K562 (cell line): ENCODE measurements at regions not wholly inside any gene's neighbourhood (a gene's known extent, or its start where the extent isn't known, plus 50 kb on each side); places are given as distances from the start of the nearest gene placed in this dataset.

Experiments
- ATAC-seq: fragments of 200-7000 bp; cut with Tn5 transposase; 3 replicates; pipeline ENCODE4 v1.9.1; 2020; ENCODE audit warnings: moderate library complexity
- BruUV-seq: library from RNA; stranded (reverse); fragments of 400-500 nt; replicated peaks from 2 replicates; lab custom pipeline; 2021; lab: Mats Ljungman, UMichigan
- CTCF ChIA-PET: fragments of 300-600 bp; formaldehyde crosslinking; extraction: SDS; loops from one replicate; lab custom pipeline; 2021; ENCODE audit warnings: low intra/inter-chr PET ratio; lab: Yijun Ruan, JAX
- POLR2A ChIA-PET: fragments of 300-600, 350-650 bp; sonication (Branson Sonifier 250); formaldehyde crosslinking; extraction: SDS; loops from one replicate; lab custom pipeline; 2021; ENCODE audit warnings: antibody characterized with exemption, inconsistent platforms; lab: Yijun Ruan, JAX
- DNase-seq, 4 experiments: peaks; one replicate each; pipeline versions ENCODE4 v3.0.0 to v3.0.0-alpha.2; 2011 to 2018; ENCODE audit warnings: low spot score in 3 of 4, mixed read lengths in 3 of 4; ENCODE audit errors: extremely low read depth in 1 of 4
- FAIRE-seq: peaks from 2 replicates; lab custom pipeline; 2011; peaks lifted over from hg19 to GRCh38; lab: Jason Lieb, UNC
- H2AFZ ChIP-seq: 2 replicates; pipeline ENCODE4 v1.6.0; 2011; ENCODE audit warnings: low read depth, low read length, control low read depth, inconsistent platforms
- H3K27ac ChIP-seq: fragments of 200-600 bp; 3 replicates; pipeline ENCODE4 v1.8.0; 2011; ENCODE audit warnings: low read depth, mild to moderate bottlenecking, control low read depth, inconsistent platforms, low read length, moderate library complexity, mixed read lengths; ENCODE audit errors: extremely low read depth
- H3K27me3 ChIP-seq, 2 experiments: fragments of 300-600 bp in 1 of 2; 2 replicates in 1 of 2; 3 replicates in 1 of 2; pipeline versions ENCODE4 v1.6.0 to v1.8.0; 2011; ENCODE audit warnings: inconsistent platforms in 2 of 2, low read length in 2 of 2, mild to moderate bottlenecking in 1 of 2, mixed read lengths in 1 of 2, moderate library complexity in 1 of 2; ENCODE audit not compliant: control insufficient read depth in 2 of 2, insufficient read depth in 2 of 2
- H3K36me3 ChIP-seq: fragments of 300-600 bp; 3 replicates; pipeline ENCODE4 v1.8.0; 2011; ENCODE audit warnings: mild to moderate bottlenecking, low read length, inconsistent platforms; ENCODE audit not compliant: control insufficient read depth, insufficient read depth
- H3K4me1 ChIP-seq, 2 experiments: fragments of 200-600 bp in 1 of 2; replicated peaks in 1 of 2; 2 replicates in 1 of 2; 3 replicates in 1 of 2; pipeline versions ENCODE4 v1.5.1 to v1.8.0; 2011; ENCODE audit warnings: inconsistent platforms in 2 of 2, low read length in 2 of 2, mild to moderate bottlenecking in 1 of 2, mixed read lengths in 1 of 2, moderate library complexity in 1 of 2; ENCODE audit not compliant: control insufficient read depth in 2 of 2, insufficient read depth in 2 of 2
- H3K4me2 ChIP-seq: 2 replicates; pipeline ENCODE4 v1.6.1; 2011; ENCODE audit warnings: low read length, control low read depth, inconsistent platforms, mixed read lengths; ENCODE audit not compliant: insufficient read depth
- H3K4me3 ChIP-seq: fragments of 200-600 bp; sonication (generic), shearing (Covaris generic); 2 replicates; pipeline ENCODE4 v1.5.1; 2016; ENCODE audit warnings: control low read depth, inconsistent platforms
- H3K79me2 ChIP-seq: fragments of 200-600 bp; 3 replicates; pipeline ENCODE4 v1.8.0; 2011; ENCODE audit warnings: low read length, inconsistent platforms; ENCODE audit not compliant: control insufficient read depth, insufficient read depth
- H3K9ac ChIP-seq, 2 experiments: 2 replicates each; pipeline versions ENCODE4 v1.6.0 to v1.6.1; 2011; ENCODE audit warnings: low read depth in 2 of 2, low read length in 2 of 2, control low read depth in 1 of 2, inconsistent platforms in 1 of 2, mild to moderate bottlenecking in 1 of 2, mixed read lengths in 1 of 2; ENCODE audit not compliant: insufficient read depth in 1 of 2
- H3K9me1 ChIP-seq: one replicate; pipeline ENCODE4 v1.6.0; 2011; ENCODE audit warnings: inconsistent platforms, mild to moderate bottlenecking, low read length, moderate library complexity; ENCODE audit not compliant: control insufficient read depth, insufficient read depth
- H3K9me3 ChIP-seq: replicated peaks from 2 replicates; pipeline ENCODE4 v1.5.1; 2011; ENCODE audit warnings: low read depth, low read length, inconsistent platforms; ENCODE audit not compliant: control insufficient read depth, insufficient read depth
- H4K20me1 ChIP-seq: replicated peaks from 2 replicates; pipeline ENCODE4 v1.6.1; 2011; ENCODE audit warnings: low read length, inconsistent platforms, mixed read lengths; ENCODE audit not compliant: control insufficient read depth, insufficient read depth
- HDAC3 ChIP-seq: fragments of 450-650 bp; IDR thresholded peaks from 2 replicates; pipeline ENCODE4 v1.6.1; 2018; ENCODE audit warnings: borderline replicate concordance, mild to moderate bottlenecking, moderate library complexity; ENCODE audit not compliant: partially characterized antibody
- NFRKB ChIP-seq: fragments of 450-650 bp; IDR thresholded peaks from 2 replicates; pipeline ENCODE4 v1.6.1; 2016; ENCODE audit warnings: low read depth
- PML ChIP-seq: IDR thresholded peaks from 2 replicates; pipeline ENCODE4 v1.6.1; 2012; ENCODE audit warnings: low read length, inconsistent platforms
- PPARD ChIP-seq: fragments of 250-450 bp; sonication (Bioruptor Pico); IDR thresholded peaks from 2 replicates; pipeline ENCODE4 v1.8.0; 2022; ENCODE audit warnings: inconsistent platforms, mild to moderate bottlenecking, moderate library complexity
- RBBP5 ChIP-seq: fragments of 200-600 bp; sonication (generic); IDR thresholded peaks from 2 replicates; pipeline ENCODE4 v1.6.1; 2012; ENCODE audit warnings: borderline replicate concordance, mild to moderate bottlenecking, low read length, control low read depth, inconsistent platforms; ENCODE audit not compliant: insufficient read depth, poor library complexity, severe bottlenecking
- RFX1 ChIP-seq: fragments of 450-650 bp; IDR thresholded peaks from 2 replicates; pipeline ENCODE4 v1.6.1; 2016; ENCODE audit warnings: mild to moderate bottlenecking, moderate library complexity
- SAP30 ChIP-seq: fragments of 200-600 bp; sonication (generic); IDR thresholded peaks from 2 replicates; pipeline ENCODE4 v1.6.1; 2012; ENCODE audit warnings: borderline replicate concordance, low read depth, mild to moderate bottlenecking, moderate library complexity, low read length, control low read depth, inconsistent platforms; ENCODE audit not compliant: insufficient read depth, poor library complexity, severe bottlenecking
- SIX5 ChIP-seq, 2 experiments: IDR thresholded peaks; 2 replicates each; pipeline ENCODE4 v1.6.1; 2011; ENCODE audit warnings: low read length in 2 of 2, borderline replicate concordance in 1 of 2, low read depth in 1 of 2, mild to moderate bottlenecking in 1 of 2, moderate library complexity in 1 of 2; ENCODE audit not compliant: insufficient read depth in 1 of 2
- SMAD4 ChIP-seq: fragments of 250-450 bp; sonication (Bioruptor Pico); conservative IDR thresholded peaks from 2 replicates; pipeline ENCODE4 v1.8.0; 2021; ENCODE audit warnings: inconsistent platforms, mild to moderate bottlenecking, moderate library complexity
- ZNF143 ChIP-seq: sonication (generic); formaldehyde crosslinking; IDR thresholded peaks from 2 replicates; pipeline ENCODE4 v1.9.0; 2022; ENCODE audit warnings: mild to moderate bottlenecking, missing genetic modification reagents
- ZNF217 ChIP-seq: sonication (generic); formaldehyde crosslinking; IDR thresholded peaks from 2 replicates; pipeline ENCODE4 v1.8.0; 2022; ENCODE audit warnings: mild to moderate bottlenecking, missing genetic modification reagents
- ZNF408 ChIP-seq: fragments of 250-450 bp; sonication (Bioruptor Pico); IDR thresholded peaks from 2 replicates; pipeline ENCODE4 v1.4.0; 2020; ENCODE audit warnings: low read depth, mild to moderate bottlenecking, moderate library complexity
- ZNF668 ChIP-seq: fragments of 250-450 bp; sonication (Bioruptor Pico); IDR thresholded peaks from 2 replicates; pipeline ENCODE4 v1.8.0; 2022; ENCODE audit warnings: mild to moderate bottlenecking, inconsistent platforms
- ZNF696 ChIP-seq: fragments of 250-450 bp; sonication (Bioruptor Pico); conservative IDR thresholded peaks from 2 replicates; pipeline ENCODE4 v1.4.0; 2020; ENCODE audit warnings: mild to moderate bottlenecking, moderate library complexity
- ZNF766 ChIP-seq: fragments of 200-800 bp; sonication (Bioruptor generic); conservative IDR thresholded peaks from 2 replicates; pipeline ENCODE4 v1.6.1; 2016; ENCODE audit warnings: missing genetic modification characterization, missing compliant biosample characterization
- WGBS: fragments of 100-300 bp; shearing (Covaris generic); methylation state at CpG from one replicate; pipeline ENCODE4 v1.1.6; 2016; ENCODE audit warnings: low coverage, mixed read lengths; ENCODE audit not compliant: insufficient coverage; ENCODE audit errors: missing lambda C conversion rate; 5-methylcytosine and 5-hydroxymethylcytosine counted together
- in situ Hi-C: fragments of 300-500 bp; cut with MboI; formaldehyde crosslinking; loops from 4 replicates; pipeline ENCODE4 v1.15.0; 2018; ENCODE audit warnings: inconsistent platforms, mixed read lengths
- intact Hi-C: fragments of 100-400 bp; cut with micrococcal nuclease; formaldehyde crosslinking; loops from 2 replicates; pipeline ENCODE4 v1.14.2; 2022

- Histone ChIP-seq H3K9me1 (no peaks in the 10 kb centered on the region), H3K27me3 (no peaks in the 10 kb centered on the region), H3K36me3 (no peaks in the 10 kb centered on the region), H2AFZ (peak overlapping the region; percentile 46; the same call in 1 of the 2 replicates), H4K20me1 (no peaks in the 10 kb centered on the region), H3K4me3 (no peak overlapping the region), H3K4me2 (no peak overlapping the region), H3K9ac (no peak overlapping the region), H3K27ac (no peak overlapping the region), H3K4me1 (peaks cover 14 to 29% of the 10 kb centered on the region in 2 experiments), H3K79me2 (no peaks in the 10 kb centered on the region; the same call in 2 of the 3 replicates), H3K9me3 (no peaks in the 10 kb centered on the region)
- no TSS peak for BruUV-seq
- ChIA-PET POLR2A (interaction anchor here (0.6 to 1.3 kb wide), 3 partner anchors 13 to 55 kb away, joined by 3 to 5 read pairs (median 4); no protein-coding TSS in a partner anchor), CTCF (no interaction called here)
- ATAC-seq = no peak
- in situ Hi-C loops = no loop called here
- no peak for FAIRE-seq
- TF ChIP-seq HDAC3 = no peak
- 0 out of 2 replicates have a peak, but pooled peaks have one; percentile 8 for TF ChIP-seq ZNF766 (CRISPR knock-in tag)
- no peak for DNase-seq
- WGBS = 100% methylated on average over 2 of the region's 2 CpGs
- intact Hi-C loops = no loop called here
These were observed 218.8 kb upstream of the HES1 start for GRCh38 chr3:193917158-193917557.

GRCh38 chr3:193921465-193921864 lies 214.5 kb upstream of the HES1 start:
- intact Hi-C loops = no loop called here
- Histone ChIP-seq H3K4me1 (peaks cover 11 to 36% of the 10 kb centered on the region in 2 experiments; a peak in 4 of 5 replicates), H4K20me1 (no peaks in the 10 kb centered on the region), H3K79me2 (no peaks in the 10 kb centered on the region), H3K27ac (no peak overlapping the region), H3K9me3 (no peaks in the 10 kb centered on the region), H3K36me3 (no peaks in the 10 kb centered on the region), H2AFZ (peak overlapping the region; percentile 84; the same call in 1 of the 2 replicates), H3K9ac (no peak overlapping the region), H3K9me1 (no peaks in the 10 kb centered on the region), H3K4me3 (no peak overlapping the region), H3K27me3 (no peaks in the 10 kb centered on the region), H3K4me2 (no peak overlapping the region)
- in situ Hi-C loops = no loop called here
- FAIRE-seq (peak; percentile 35), ATAC-seq (no peak), DNase-seq (no peak)
- WGBS = 33% methylated on average over 4 of the region's 4 CpGs
- CTCF ChIA-PET = no interaction called here
- BruUV-seq = no TSS peak
- POLR2A ChIA-PET = interaction anchor here (0.7 to 2.3 kb wide), 5 partner anchors 10 to 218 kb away, joined by 3 to 6 read pairs (median 3); partner anchors contain the start of gene HES1
- TF ChIP-seq ZNF408 (CRISPR knock-in tag) (no peak), NFRKB (0 out of 2 replicates have a peak, but pooled peaks have one; percentile 2), ZNF217 (CRISPR knock-in tag) (no peak), SAP30 (no peak), SMAD4 (CRISPR knock-in tag) (peak; percentile 25; the same call in 1 of the 2 replicates), RBBP5 (no peak), PPARD (CRISPR knock-in tag) (no peak), PML (no peak), ZNF696 (no peak), RFX1 (no peak), ZNF143 (no peak), SIX5 (IDR thresholded peaks at IDR 0.05; ENCODE audit: borderline replicate concordance in 1 of 2, insufficient read depth in 1 of 2, low read depth in 1 of 2, low read length in 2 of 2) (no peak), ZNF668 (CRISPR knock-in tag) (no peak)
